IMR-90 (cell line): ENCODE measurements at regions not wholly inside any gene's neighbourhood (a gene's known extent, or its start where the extent isn't known, plus 50 kb on each side); places are given as distances from the start of the nearest gene placed in this dataset.

ENCODE experiments used
- ATAC-seq: fragments of 200-7000 bp; cut with Tn5 transposase; 2 replicates; pipeline ENCODE4 v1.9.1; 2020; ENCODE audit warnings: low read depth, mild to moderate bottlenecking, moderate library complexity
- BruUV-seq: library from RNA; stranded (reverse); fragments of 400-500 nt; replicated peaks from 2 replicates; lab custom pipeline; 2021; lab: Mats Ljungman, UMichigan
- CTCF ChIA-PET: fragments of 300-600 bp; formaldehyde crosslinking; extraction: SDS; loops from one replicate; lab custom pipeline; 2021; ENCODE audit warnings: antibody characterized with exemption; lab: Yijun Ruan, JAX
- POLR2A ChIA-PET: fragments of 300-600 bp; sonication (Branson Sonifier 250); formaldehyde crosslinking; loops from one replicate; lab custom pipeline; 2022; ENCODE audit warnings: antibody characterized with exemption; ENCODE audit not compliant: unreplicated experiment; lab: Charles Lee
- DNase-seq: peaks from one replicate; pipeline ENCODE4 v3.0.0; 2013
- H2AFZ ChIP-seq: replicated peaks from 2 replicates; pipeline ENCODE3; 2013; ENCODE audit warnings: low read length, mild to moderate bottlenecking; ENCODE audit not compliant: poor library complexity
- H2AK5ac ChIP-seq: 2 replicates; pipeline ENCODE4 v1.6.1; 2013; ENCODE audit warnings: low read depth, low read length, inconsistent platforms
- H2AK9ac ChIP-seq: replicated peaks from 2 replicates; pipeline ENCODE3; 2013; ENCODE audit warnings: mild to moderate bottlenecking, low read depth, low read length, moderate library complexity; ENCODE audit not compliant: poor library complexity
- H2BK120ac ChIP-seq: 2 replicates; pipeline ENCODE4 v1.6.1; 2013; ENCODE audit warnings: low read depth, low read length, inconsistent platforms
- H2BK15ac ChIP-seq: 3 replicates; pipeline ENCODE4 v1.6.1; 2013; ENCODE audit warnings: low read depth, low read length, inconsistent platforms
- H2BK20ac ChIP-seq: 2 replicates; pipeline ENCODE4 v1.6.1; 2013; ENCODE audit warnings: low read depth, mild to moderate bottlenecking, inconsistent platforms, low read length, moderate library complexity
- H2BK5ac ChIP-seq: 2 replicates; pipeline ENCODE4 v1.6.1; 2013; ENCODE audit warnings: mild to moderate bottlenecking, low read depth, low read length, inconsistent platforms; ENCODE audit not compliant: poor library complexity, severe bottlenecking
- H3K14ac ChIP-seq: replicated peaks from 2 replicates; pipeline ENCODE4 v1.6.1; 2013; ENCODE audit warnings: low read depth, low read length, inconsistent platforms
- H3K18ac ChIP-seq: 2 replicates; pipeline ENCODE4 v1.6.1; 2013; ENCODE audit warnings: low read depth, low read length, control low read depth
- H3K23ac ChIP-seq: 2 replicates; pipeline ENCODE4 v1.6.1; 2013; ENCODE audit warnings: low read depth, low read length, inconsistent platforms
- H3K27ac ChIP-seq: 2 replicates; pipeline ENCODE4 v1.5.1; 2013; ENCODE audit warnings: mild to moderate bottlenecking, control low read depth, low read length; ENCODE audit not compliant: insufficient read depth
- H3K27me3 ChIP-seq: 2 replicates; pipeline ENCODE4 v1.6.1; 2013; ENCODE audit warnings: low read length; ENCODE audit not compliant: control insufficient read depth, insufficient read depth
- H3K36me3 ChIP-seq: 2 replicates; pipeline ENCODE4 v1.6.1; 2013; ENCODE audit warnings: low read length, mixed read lengths; ENCODE audit not compliant: control insufficient read depth, insufficient read depth
- H3K4ac ChIP-seq: 2 replicates; pipeline ENCODE4 v1.6.1; 2013; ENCODE audit warnings: low read depth, low read length, inconsistent platforms
- H3K4me1 ChIP-seq: 2 replicates; pipeline ENCODE4 v1.6.1; 2013; ENCODE audit warnings: low read length, mixed read lengths; ENCODE audit not compliant: control insufficient read depth, insufficient read depth
- H3K4me2 ChIP-seq: 2 replicates; pipeline ENCODE4 v1.6.1; 2013; ENCODE audit warnings: low read depth, mild to moderate bottlenecking, control low read depth, low read length, moderate library complexity
- H3K4me3 ChIP-seq: 2 replicates; pipeline ENCODE4 v1.5.1; 2013; ENCODE audit warnings: low read depth, mild to moderate bottlenecking, control low read depth, low read length, moderate library complexity; ENCODE audit not compliant: insufficient read depth
- H3K56ac ChIP-seq: 2 replicates; pipeline ENCODE4 v1.6.1; 2013; ENCODE audit warnings: low read length, inconsistent platforms; ENCODE audit not compliant: insufficient read depth; ENCODE audit errors: extremely low read depth
- H3K79me1 ChIP-seq, 2 experiments: 2 replicates each; pipeline ENCODE4 v1.6.1; 2013; ENCODE audit warnings: low read length in 2 of 2, inconsistent platforms in 1 of 2, low read depth in 1 of 2
- H3K9ac ChIP-seq: 2 replicates; pipeline ENCODE4 v1.6.1; 2013; ENCODE audit warnings: low read depth, low read length, control low read depth
- H3K9me1 ChIP-seq: 2 replicates; pipeline ENCODE4 v1.6.1; 2013; ENCODE audit warnings: low read length, inconsistent platforms; ENCODE audit not compliant: insufficient read depth
- H3K9me3 ChIP-seq: 2 replicates; pipeline ENCODE4 v1.6.1; 2013; ENCODE audit warnings: low read length; ENCODE audit not compliant: control insufficient read depth, insufficient read depth
- H4K20me1 ChIP-seq: 2 replicates; pipeline ENCODE4 v1.6.1; 2013; ENCODE audit warnings: low read length, inconsistent platforms; ENCODE audit not compliant: insufficient read depth
- H4K5ac ChIP-seq: 2 replicates; pipeline ENCODE4 v1.6.1; 2013; ENCODE audit warnings: mild to moderate bottlenecking, low read depth, low read length, control low read depth
- H4K8ac ChIP-seq, 2 experiments: 2 replicates each; pipeline ENCODE4 v1.6.1; 2013; ENCODE audit warnings: low read depth in 2 of 2, low read length in 2 of 2, control low read depth in 1 of 2, inconsistent platforms in 1 of 2
- H4K91ac ChIP-seq: 2 replicates; pipeline ENCODE4 v1.6.1; 2013; ENCODE audit warnings: low read depth, low read length, inconsistent platforms; ENCODE audit not compliant: insufficient read depth
- CEBPB ChIP-seq: IDR thresholded peaks from 2 replicates; pipeline ENCODE4 v1.6.1; 2012; ENCODE audit warnings: low read depth, low read length, improper control_type of control experiment
- MAZ ChIP-seq: IDR thresholded peaks from 2 replicates; pipeline ENCODE4 v1.6.1; 2012; ENCODE audit warnings: low read depth, mild to moderate bottlenecking, low read length, improper control_type of control experiment, moderate library complexity, borderline replicate concordance
- WGBS, 2 experiments: methylation state at CpG; one replicate each; pipeline versions ENCODE4 v1.1.5 to v1.1.7; 2013; ENCODE audit warnings: missing lambda C conversion rate in 2 of 2; ENCODE audit not compliant: insufficient read length in 1 of 2; ENCODE audit errors: extremely low coverage in 2 of 2; 5-methylcytosine and 5-hydroxymethylcytosine counted together
- dilution Hi-C: fragments of 300-500 bp; cut with HindIII; formaldehyde crosslinking; loops from one replicate; pipeline ENCODE4 v1.14.3; 2018; ENCODE audit warnings: low sequenced_read_pairs; ENCODE audit not compliant: unreplicated experiment
- in situ Hi-C: fragments of 300-500 bp; cut with MboI; formaldehyde crosslinking; loops from 3 replicates; pipeline ENCODE4 v1.14.3; 2019; ENCODE audit warnings: low sequenced_read_pairs, inconsistent platforms, mixed read lengths
- intact Hi-C: fragments of 100-400 bp; cut with micrococcal nuclease; formaldehyde crosslinking; loops from 2 replicates; pipeline ENCODE4 v1.10.0; 2022

GRCh38 chr6:43954311-43955131 is 172.7 kb downstream of the MRPL14 start:
- BruUV-seq, result no TSS peak
- no peak overlapping the region for H2AFZ ChIP-seq

More at GRCh38 chr6:43954311-43955131, 172.7 kb downstream of the MRPL14 start:
- 91% methylated on average over 4 of the region's 12 CpGs; no CpG with 5 or more reads in 1 of the 2 experiments for WGBS, 2 experiments
- Histone ChIP-seq H3K9ac (no peak overlapping the region), H2BK5ac (no peak overlapping the region), H3K18ac (no peak overlapping the region), H3K4ac (peak overlapping the region; percentile 19; the same call in 1 of the 2 replicates), H3K4me3 (no peak overlapping the region), H4K8ac (no peak overlapping the region), H3K9me1 (no peaks in the 10 kb centered on the region; the same call in 1 of the 2 replicates), H2BK20ac (no peak overlapping the region), H3K9me3 (no peaks in the 10 kb centered on the region), H2AK5ac (peak overlapping the region; percentile 45; the same call in 1 of the 2 replicates), H2BK15ac (peak overlapping the region; percentile 32; the same call in 1 of the 3 replicates), H2AK9ac (peak overlapping the region; percentile 2), H3K56ac (no peak overlapping the region), H3K27ac (no peak overlapping the region), H3K79me1 (no peaks in the 10 kb centered on the region), H3K23ac (no peak overlapping the region), H4K5ac (no peak overlapping the region), H3K36me3 (no peaks in the 10 kb centered on the region), H3K27me3 (peaks cover 2% of the 10 kb centered on the region; the same call in 1 of the 2 replicates), H2BK120ac (no peak overlapping the region), H3K14ac (no peak overlapping the region), H4K91ac (no peak overlapping the region), H3K4me2 (no peak overlapping the region), H4K20me1 (no peaks in the 10 kb centered on the region), H3K4me1 (peaks cover 8% of the 10 kb centered on the region)
- CTCF ChIA-PET, result interaction anchor here (0.8 kb wide), 1 partner anchor 287 kb away, joined by 3 read pairs; no protein-coding TSS in a partner anchor
- intact Hi-C loops, result loop anchor here (10.0 kb wide), 1 partner anchor 290 kb away; no protein-coding TSS in a partner anchor
- TF ChIP-seq CEBPB (no peak), MAZ (no peak)
- dilution Hi-C loops, result no loop called here
- no peak for DNase-seq
- in situ Hi-C loops, result no loop called here
- POLR2A ChIA-PET, result no interaction called here
- ATAC-seq, result no peak
